ENCODE measurements at regions not wholly inside any gene's neighbourhood (a gene's known extent, or its start where the extent isn't known, plus 50 kb on each side); places are given as distances from the start of the nearest gene placed in this dataset.

DNA sequence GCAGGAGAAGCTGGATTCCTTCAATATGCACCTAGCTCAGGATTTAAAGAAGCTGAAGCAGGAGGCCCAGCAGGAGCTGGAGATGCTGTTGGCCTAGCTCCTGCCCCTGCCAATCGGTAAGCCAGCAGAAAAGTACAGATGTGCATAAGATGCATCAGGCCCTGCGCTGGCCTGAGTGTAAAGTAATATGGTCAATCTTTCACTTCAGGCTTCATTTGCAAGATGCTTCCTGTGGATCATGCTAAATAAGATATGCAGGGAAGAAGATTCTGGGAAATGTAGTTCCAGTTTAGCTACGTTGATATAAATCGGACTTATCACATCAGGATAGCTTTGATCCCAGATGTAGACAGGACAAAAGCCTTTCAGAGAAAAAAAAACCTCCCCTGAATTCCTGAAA lies 100.3 kb downstream of the GJA1 start:
- TF ChIP-seq, protein P1, sequence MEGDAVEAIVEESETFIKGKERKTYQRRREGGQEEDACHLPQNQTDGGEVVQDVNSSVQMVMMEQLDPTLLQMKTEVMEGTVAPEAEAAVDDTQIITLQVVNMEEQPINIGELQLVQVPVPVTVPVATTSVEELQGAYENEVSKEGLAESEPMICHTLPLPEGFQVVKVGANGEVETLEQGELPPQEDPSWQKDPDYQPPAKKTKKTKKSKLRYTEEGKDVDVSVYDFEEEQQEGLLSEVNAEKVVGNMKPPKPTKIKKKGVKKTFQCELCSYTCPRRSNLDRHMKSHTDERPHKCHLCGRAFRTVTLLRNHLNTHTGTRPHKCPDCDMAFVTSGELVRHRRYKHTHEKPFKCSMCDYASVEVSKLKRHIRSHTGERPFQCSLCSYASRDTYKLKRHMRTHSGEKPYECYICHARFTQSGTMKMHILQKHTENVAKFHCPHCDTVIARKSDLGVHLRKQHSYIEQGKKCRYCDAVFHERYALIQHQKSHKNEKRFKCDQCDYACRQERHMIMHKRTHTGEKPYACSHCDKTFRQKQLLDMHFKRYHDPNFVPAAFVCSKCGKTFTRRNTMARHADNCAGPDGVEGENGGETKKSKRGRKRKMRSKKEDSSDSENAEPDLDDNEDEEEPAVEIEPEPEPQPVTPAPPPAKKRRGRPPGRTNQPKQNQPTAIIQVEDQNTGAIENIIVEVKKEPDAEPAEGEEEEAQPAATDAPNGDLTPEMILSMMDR (IDR thresholded peaks at IDR 0.05; ENCODE audit: poor library complexity, severe bottlenecking), result no peak
- no peak for TF ChIP-seq EZH2 (IDR thresholded peaks at IDR 0.05; ENCODE audit: borderline replicate concordance, insufficient read depth, low read length, poor library complexity, severe bottlenecking)
- no peak for TF ChIP-seq MXI1 (conservative IDR thresholded peaks at IDR 0.05; ENCODE audit: poor library complexity, severe bottlenecking)
- TF ChIP-seq, protein P2, sequence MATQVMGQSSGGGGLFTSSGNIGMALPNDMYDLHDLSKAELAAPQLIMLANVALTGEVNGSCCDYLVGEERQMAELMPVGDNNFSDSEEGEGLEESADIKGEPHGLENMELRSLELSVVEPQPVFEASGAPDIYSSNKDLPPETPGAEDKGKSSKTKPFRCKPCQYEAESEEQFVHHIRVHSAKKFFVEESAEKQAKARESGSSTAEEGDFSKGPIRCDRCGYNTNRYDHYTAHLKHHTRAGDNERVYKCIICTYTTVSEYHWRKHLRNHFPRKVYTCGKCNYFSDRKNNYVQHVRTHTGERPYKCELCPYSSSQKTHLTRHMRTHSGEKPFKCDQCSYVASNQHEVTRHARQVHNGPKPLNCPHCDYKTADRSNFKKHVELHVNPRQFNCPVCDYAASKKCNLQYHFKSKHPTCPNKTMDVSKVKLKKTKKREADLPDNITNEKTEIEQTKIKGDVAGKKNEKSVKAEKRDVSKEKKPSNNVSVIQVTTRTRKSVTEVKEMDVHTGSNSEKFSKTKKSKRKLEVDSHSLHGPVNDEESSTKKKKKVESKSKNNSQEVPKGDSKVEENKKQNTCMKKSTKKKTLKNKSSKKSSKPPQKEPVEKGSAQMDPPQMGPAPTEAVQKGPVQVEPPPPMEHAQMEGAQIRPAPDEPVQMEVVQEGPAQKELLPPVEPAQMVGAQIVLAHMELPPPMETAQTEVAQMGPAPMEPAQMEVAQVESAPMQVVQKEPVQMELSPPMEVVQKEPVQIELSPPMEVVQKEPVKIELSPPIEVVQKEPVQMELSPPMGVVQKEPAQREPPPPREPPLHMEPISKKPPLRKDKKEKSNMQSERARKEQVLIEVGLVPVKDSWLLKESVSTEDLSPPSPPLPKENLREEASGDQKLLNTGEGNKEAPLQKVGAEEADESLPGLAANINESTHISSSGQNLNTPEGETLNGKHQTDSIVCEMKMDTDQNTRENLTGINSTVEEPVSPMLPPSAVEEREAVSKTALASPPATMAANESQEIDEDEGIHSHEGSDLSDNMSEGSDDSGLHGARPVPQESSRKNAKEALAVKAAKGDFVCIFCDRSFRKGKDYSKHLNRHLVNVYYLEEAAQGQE (IDR thresholded peaks at IDR 0.05; ENCODE audit: borderline replicate concordance), result no peak
- no peak for TF ChIP-seq RAD21 (conservative IDR thresholded peaks at IDR 0.05)
- TF ChIP-seq TAF1 (IDR thresholded peaks at IDR 0.05; ENCODE audit: low read depth), result no peak
- TF ChIP-seq SMC3 (conservative IDR thresholded peaks at IDR 0.05; ENCODE audit: poor library complexity), result no peak
- TF ChIP-seq POLR2AphosphoS5 (IDR thresholded peaks at IDR 0.05), result no peak
- no peak for TF ChIP-seq EP300 (conservative IDR thresholded peaks at IDR 0.05; ENCODE audit: poor library complexity, severe bottlenecking)
- Histone ChIP-seq H3K27me3 (ENCODE audit: insufficient read depth, low read depth, low read length) (no peaks in the 10 kb centered on the region), H3K4me3 (ENCODE audit: low read length) (no peak overlapping the region), H3K36me3 (ENCODE audit: insufficient read depth, low read length) (no peaks in the 10 kb centered on the region), H3K4me2 (ENCODE audit: low read length) (no peak overlapping the region), H3F3A (ENCODE audit: insufficient read depth, low read length, poor library complexity, severe bottlenecking) (no peaks in the 10 kb centered on the region), H3K9me2 (ENCODE audit: insufficient read depth, low read length) (no peaks in the 10 kb centered on the region), H3K9me3 (ENCODE audit: low read length) (no peaks in the 10 kb centered on the region), H3K27ac (ENCODE audit: low read length) (no peak overlapping the region), H4K20me1 (ENCODE audit: insufficient read depth) (no peaks in the 10 kb centered on the region), H3K79me2 (replicated peaks; ENCODE audit: insufficient read depth, low read length) (no peaks in the 10 kb centered on the region), H2AFZ (ENCODE audit: low read depth, low read length) (no peak overlapping the region), H3K9ac (ENCODE audit: low read length) (no peak overlapping the region)

DNA sequence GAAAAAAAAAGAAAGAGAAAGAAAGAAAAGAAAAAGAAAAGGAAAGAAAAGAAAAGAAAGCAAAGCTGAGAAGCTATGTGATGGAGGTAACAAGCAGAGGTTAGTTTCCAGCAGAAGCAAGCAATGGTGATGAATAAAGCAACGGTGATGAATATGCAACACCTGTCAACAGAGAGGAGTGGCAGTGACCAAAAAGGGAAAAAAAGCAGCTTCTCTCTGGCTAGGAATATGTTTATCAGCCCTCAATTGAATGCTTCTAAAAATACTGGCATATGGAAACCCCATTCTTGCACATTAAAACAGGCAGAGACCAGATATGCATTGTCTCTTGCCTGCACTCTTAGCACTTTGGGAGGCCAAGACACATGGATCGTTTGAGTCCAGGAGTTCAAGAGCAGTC lies 100.9 kb downstream of the GJA1 start:
- Histone ChIP-seq H3K9ac (ENCODE audit: low read length) (no peak overlapping the region), H3K9me3 (ENCODE audit: low read length) (no peaks in the 10 kb centered on the region), H3K36me3 (ENCODE audit: insufficient read depth, low read length) (no peaks in the 10 kb centered on the region), H3K4me2 (ENCODE audit: low read length) (no peak overlapping the region), H3K27ac (ENCODE audit: low read length) (peak overlapping the region; percentile 33), H3K27me3 (ENCODE audit: insufficient read depth, low read depth, low read length) (no peaks in the 10 kb centered on the region), H3K79me2 (replicated peaks; ENCODE audit: insufficient read depth, low read length) (no peaks in the 10 kb centered on the region), H3F3A (ENCODE audit: insufficient read depth, low read length, poor library complexity, severe bottlenecking) (no peaks in the 10 kb centered on the region), H2AFZ (ENCODE audit: low read depth, low read length) (no peak overlapping the region), H3K4me3 (ENCODE audit: low read length) (no peak overlapping the region), H3K9me2 (ENCODE audit: insufficient read depth, low read length) (no peaks in the 10 kb centered on the region), H4K20me1 (ENCODE audit: insufficient read depth) (no peaks in the 10 kb centered on the region)
- TF ChIP-seq EZH2 (IDR thresholded peaks at IDR 0.05; ENCODE audit: borderline replicate concordance, insufficient read depth, low read length, poor library complexity, severe bottlenecking), result no peak
- TF ChIP-seq TAF1 (IDR thresholded peaks at IDR 0.05; ENCODE audit: low read depth), result no peak
- no peak for TF ChIP-seq POLR2AphosphoS5 (IDR thresholded peaks at IDR 0.05)
- TF ChIP-seq, protein P1 (IDR thresholded peaks at IDR 0.05; ENCODE audit: poor library complexity, severe bottlenecking), result no peak
- no peak for TF ChIP-seq RAD21 (conservative IDR thresholded peaks at IDR 0.05)
- TF ChIP-seq MXI1 (conservative IDR thresholded peaks at IDR 0.05; ENCODE audit: poor library complexity, severe bottlenecking), result no peak
- TF ChIP-seq, protein P2 (IDR thresholded peaks at IDR 0.05; ENCODE audit: borderline replicate concordance), result no peak
- no peak for TF ChIP-seq EP300 (conservative IDR thresholded peaks at IDR 0.05; ENCODE audit: poor library complexity, severe bottlenecking)
- TF ChIP-seq SMC3 (conservative IDR thresholded peaks at IDR 0.05; ENCODE audit: poor library complexity), result no peak
